ENCODE measurements at regions not wholly inside any gene's neighbourhood (a gene's known extent, or its start where the extent isn't known, plus 50 kb on each side); places are given as distances from the start of the nearest gene placed in this dataset.

DNA sequence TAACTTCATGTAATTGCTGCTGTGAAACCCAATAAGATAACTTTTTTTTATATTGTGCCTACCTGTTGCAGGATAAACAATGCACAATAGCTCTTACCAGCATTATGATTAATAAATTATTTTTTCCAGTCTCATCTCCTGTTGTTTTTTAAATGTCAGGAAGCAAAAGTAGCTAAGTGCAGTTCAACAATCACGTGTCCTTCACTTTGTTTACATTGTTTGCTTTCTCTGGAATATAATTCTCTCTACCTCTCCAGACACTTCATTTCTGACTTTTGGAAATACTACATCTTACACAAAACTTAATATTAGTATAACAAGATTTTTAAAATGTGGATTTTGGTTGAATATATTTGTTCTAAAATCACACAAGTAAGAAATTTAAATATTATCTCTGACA, 1359.4 kb downstream of the SLITRK1 start:
- TF ChIP-seq, protein P1, sequence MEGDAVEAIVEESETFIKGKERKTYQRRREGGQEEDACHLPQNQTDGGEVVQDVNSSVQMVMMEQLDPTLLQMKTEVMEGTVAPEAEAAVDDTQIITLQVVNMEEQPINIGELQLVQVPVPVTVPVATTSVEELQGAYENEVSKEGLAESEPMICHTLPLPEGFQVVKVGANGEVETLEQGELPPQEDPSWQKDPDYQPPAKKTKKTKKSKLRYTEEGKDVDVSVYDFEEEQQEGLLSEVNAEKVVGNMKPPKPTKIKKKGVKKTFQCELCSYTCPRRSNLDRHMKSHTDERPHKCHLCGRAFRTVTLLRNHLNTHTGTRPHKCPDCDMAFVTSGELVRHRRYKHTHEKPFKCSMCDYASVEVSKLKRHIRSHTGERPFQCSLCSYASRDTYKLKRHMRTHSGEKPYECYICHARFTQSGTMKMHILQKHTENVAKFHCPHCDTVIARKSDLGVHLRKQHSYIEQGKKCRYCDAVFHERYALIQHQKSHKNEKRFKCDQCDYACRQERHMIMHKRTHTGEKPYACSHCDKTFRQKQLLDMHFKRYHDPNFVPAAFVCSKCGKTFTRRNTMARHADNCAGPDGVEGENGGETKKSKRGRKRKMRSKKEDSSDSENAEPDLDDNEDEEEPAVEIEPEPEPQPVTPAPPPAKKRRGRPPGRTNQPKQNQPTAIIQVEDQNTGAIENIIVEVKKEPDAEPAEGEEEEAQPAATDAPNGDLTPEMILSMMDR (IDR thresholded peaks at IDR 0.05), result no peak
- no peaks in the 10 kb centered on the region for H3K36me3 ChIP-seq (ENCODE audit: insufficient read depth in 1 of 2, low read depth in 1 of 2)
- WGBS, 3 donors, result 32 to 44% (median 36%) methylated on average over 1 of the region's 1 CpG
- no peaks in the 10 kb centered on the region for H3K9me3 ChIP-seq
- DNase-seq (no peak), ATAC-seq (no peak)
- intact Hi-C loops (cut with DNase I), result no loop called here
- H3K27ac ChIP-seq, result no peak overlapping the region
- no peak overlapping the region for H3K4me3 ChIP-seq
- H3K4me1 ChIP-seq, result no peaks in the 10 kb centered on the region
- no peaks in the 10 kb centered on the region for H3K27me3 ChIP-seq (ENCODE audit: insufficient read depth in 3 of 3, low read length in 2 of 3)

DNA sequence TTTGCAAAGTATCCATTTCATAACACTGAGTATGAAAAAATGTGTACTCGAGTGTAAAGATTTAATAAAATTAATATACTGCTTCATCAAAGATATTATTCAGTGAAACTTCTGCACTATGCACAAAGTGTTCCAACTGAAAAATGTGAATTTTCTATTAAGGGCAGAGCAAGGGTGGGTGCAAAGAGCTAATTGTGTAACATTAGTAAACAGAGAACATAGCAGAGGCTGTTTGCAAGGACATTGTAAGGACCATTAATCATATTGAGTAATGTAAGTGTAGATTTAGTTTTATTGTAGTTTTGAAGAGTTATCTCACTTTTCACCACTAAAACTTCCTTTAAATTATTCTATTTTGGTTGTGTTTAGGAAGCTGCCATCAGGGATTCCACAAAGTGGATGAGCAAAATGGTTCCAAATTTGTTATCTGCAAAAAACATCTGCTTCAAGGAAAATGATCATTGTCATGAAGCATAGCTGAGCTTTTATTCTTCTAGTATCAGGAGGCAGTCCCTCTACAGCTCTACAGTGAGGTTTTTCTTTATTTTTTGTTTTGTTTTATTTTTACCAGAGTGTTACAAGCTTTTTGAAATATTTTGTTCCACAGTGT, 1375.4 kb downstream of the SLITRK1 start:
- 59 to 70% (median 70%) methylated on average over 1 of the region's 1 CpG for WGBS, 3 donors
- Histone ChIP-seq H3K27ac (no peak overlapping the region), H3K27me3 (ENCODE audit: insufficient read depth in 3 of 3, low read length in 2 of 3) (no peaks in the 10 kb centered on the region), H3K4me1 (no peaks in the 10 kb centered on the region), H3K36me3 (ENCODE audit: insufficient read depth in 1 of 2, low read depth in 1 of 2) (no peaks in the 10 kb centered on the region), H3K4me3 (no peak overlapping the region), H3K9me3 (no peaks in the 10 kb centered on the region)
- ATAC-seq (no peak), DNase-seq (no peak)
- TF ChIP-seq, protein P1 (IDR thresholded peaks at IDR 0.05), result no peak
- intact Hi-C loops (cut with DNase I), result no loop called here

DNA sequence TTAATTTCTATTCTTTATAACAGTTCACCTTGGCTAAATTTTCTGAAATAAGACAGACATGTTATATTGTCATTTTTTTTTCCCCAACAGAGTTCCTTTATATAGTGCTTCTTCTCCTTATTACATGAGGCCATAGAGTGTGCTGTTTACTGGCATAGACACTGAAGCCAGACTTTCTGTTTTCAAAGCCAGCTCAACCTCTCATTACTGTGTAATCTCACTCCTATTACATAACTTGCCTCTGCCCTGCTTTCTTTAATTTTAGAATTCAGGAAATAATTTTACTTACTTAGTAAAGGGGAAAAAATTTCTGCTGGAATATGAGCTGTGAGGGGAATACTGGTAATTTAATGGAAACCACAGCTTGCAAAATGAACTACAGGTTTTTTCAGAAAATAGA, 1380.4 kb downstream of the SLITRK1 start:
- ATAC-seq, result no peak
- no peaks in the 10 kb centered on the region for H3K36me3 ChIP-seq (ENCODE audit: insufficient read depth in 1 of 2, low read depth in 1 of 2)
- intact Hi-C loops (cut with DNase I), result no loop called here

DNA sequence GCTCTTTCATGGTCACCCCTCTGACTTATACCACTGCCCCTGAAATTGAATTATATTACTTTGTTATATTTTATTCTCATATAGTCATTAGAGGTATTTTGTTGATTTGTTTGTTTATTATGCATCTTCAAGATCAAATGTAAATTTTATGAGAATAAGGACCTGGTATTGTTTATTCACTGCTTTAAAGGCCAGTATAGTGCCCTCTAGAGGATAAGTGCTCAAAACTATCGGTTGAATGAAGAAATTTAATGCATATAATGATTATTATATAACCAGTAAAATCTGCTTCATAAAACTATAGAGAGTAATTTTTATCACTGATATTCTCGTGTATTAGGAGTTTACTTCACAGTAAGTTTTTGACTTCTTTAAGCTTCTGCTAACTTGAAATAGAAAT, 1401.9 kb downstream of the SLITRK1 start:
- Histone ChIP-seq H3K27me3 (ENCODE audit: insufficient read depth in 3 of 3, low read length in 2 of 3) (no peaks in the 10 kb centered on the region), H3K27ac (no peak overlapping the region), H3K9me3 (no peaks in the 10 kb centered on the region), H3K36me3 (ENCODE audit: insufficient read depth in 1 of 2, low read depth in 1 of 2) (no peaks in the 10 kb centered on the region), H3K4me3 (no peak overlapping the region), H3K4me1 (no peaks in the 10 kb centered on the region)
- 29 to 33% (median 33%) methylated on average over 2 of the region's 2 CpGs for WGBS, 3 donors
- ATAC-seq (no peak), DNase-seq (no peak)
- intact Hi-C loops (cut with DNase I), result no loop called here
- TF ChIP-seq, protein P1 (IDR thresholded peaks at IDR 0.05), result no peak

More for the DNA sequence above, 1380.4 kb downstream of the SLITRK1 start:
- Histone ChIP-seq H3K27me3 (ENCODE audit: insufficient read depth in 3 of 3, low read length in 2 of 3) (no peaks in the 10 kb centered on the region), H3K27ac (no peak overlapping the region), H3K9me3 (no peaks in the 10 kb centered on the region), H3K4me3 (no peak overlapping the region), H3K4me1 (no peaks in the 10 kb centered on the region)
- TF ChIP-seq, protein P1 (IDR thresholded peaks at IDR 0.05), result no peak
- no peak for DNase-seq

DNA sequence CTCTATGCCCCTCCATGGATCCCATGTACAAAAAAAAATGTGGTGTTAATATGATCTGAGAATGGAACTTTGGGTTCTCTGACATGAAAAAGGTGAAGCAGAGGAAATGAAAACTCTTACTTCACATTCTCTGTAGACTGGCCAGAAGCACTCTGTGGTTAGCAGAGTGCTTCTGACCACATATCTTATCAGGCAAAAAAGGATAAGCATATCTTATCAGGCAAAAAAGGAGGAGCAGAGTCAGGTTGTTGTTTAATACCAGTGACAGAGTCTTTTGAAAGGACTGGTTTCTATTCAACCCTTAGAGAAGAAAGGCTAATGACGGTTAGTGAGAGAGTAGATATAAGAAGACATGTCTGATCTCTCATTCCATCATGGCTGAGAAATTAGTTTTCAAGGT, 1404.8 kb downstream of the SLITRK1 start:
- Histone ChIP-seq H3K27ac (no peak overlapping the region), H3K27me3 (ENCODE audit: insufficient read depth in 3 of 3, low read length in 2 of 3) (no peaks in the 10 kb centered on the region), H3K36me3 (ENCODE audit: insufficient read depth in 1 of 2, low read depth in 1 of 2) (no peaks in the 10 kb centered on the region), H3K4me1 (no peaks in the 10 kb centered on the region), H3K9me3 (no peaks in the 10 kb centered on the region), H3K4me3 (no peak overlapping the region)
- TF ChIP-seq, protein P1 (IDR thresholded peaks at IDR 0.05), result no peak
- WGBS, 3 donors, result 91 to 95% (median 93%) methylated on average over 1 of the region's 1 CpG
- intact Hi-C loops (cut with DNase I), result no loop called here
- DNase-seq, result no peak
- ATAC-seq, result no peak
